Urothelium cell line (cell line): ENCODE measurements at regions not wholly inside any gene's neighbourhood (a gene's known extent, or its start where the extent isn't known, plus 50 kb on each side); places are given as distances from the start of the nearest gene placed in this dataset.

Source experiments
- DNase-seq: peaks from one replicate; pipeline ENCODE4 v3.0.0; 2011; ENCODE audit warnings: low spot score, mixed read lengths
- FAIRE-seq: peaks from 2 replicates; lab custom pipeline; 2011; peaks lifted over from hg19 to GRCh38; lab: Jason Lieb, UNC

DNA sequence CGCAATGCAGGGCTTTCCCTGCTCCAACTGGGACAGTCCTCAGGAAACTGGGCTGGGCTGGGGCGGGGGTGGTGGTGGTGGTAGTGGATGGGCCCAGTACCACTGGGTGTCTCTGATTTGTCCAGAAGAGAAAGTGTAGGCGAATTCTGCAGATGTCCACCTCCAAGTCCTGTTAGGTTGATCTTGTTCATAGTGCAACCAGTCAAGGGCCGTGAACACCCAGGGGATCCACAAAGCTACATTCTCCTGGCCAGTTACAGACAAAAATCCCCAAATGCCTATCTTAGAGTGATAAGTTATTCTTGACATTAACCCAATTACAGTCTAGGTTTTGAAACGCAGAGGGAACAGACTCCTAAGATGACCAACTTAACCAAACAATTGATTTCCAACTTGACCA lies 97.5 kb upstream of the SHB start:
- FAIRE-seq (no peak), DNase-seq (no peak)

DNA sequence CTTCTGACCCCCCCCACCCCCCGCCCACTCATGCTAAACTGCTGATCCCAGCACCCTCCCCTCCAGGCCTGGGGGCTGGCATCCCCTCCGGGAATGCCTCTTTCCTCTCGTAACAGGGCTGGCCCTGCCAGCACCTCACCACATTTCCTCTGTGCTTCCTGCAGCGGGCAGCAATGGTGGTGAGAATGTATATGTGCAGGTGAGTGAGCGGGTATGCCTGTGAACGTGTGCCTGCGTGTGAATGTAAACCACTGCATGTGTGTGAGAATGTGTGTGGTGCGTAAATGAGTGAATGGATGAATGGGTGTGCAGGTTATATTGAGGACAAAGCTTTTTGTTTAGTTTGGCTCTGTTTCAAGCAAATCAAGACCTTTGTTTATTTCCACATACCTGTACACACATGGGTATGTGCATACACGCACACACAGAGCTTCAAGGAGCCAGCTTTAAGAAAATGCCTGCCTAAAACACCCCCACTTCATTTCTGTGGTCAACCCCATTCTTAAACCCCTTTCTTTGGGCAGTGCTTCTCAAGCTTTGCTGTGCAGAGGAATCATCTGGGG lies 95.7 kb upstream of the SHB start:
- FAIRE-seq: no peak
- DNase-seq: no peak

DNA sequence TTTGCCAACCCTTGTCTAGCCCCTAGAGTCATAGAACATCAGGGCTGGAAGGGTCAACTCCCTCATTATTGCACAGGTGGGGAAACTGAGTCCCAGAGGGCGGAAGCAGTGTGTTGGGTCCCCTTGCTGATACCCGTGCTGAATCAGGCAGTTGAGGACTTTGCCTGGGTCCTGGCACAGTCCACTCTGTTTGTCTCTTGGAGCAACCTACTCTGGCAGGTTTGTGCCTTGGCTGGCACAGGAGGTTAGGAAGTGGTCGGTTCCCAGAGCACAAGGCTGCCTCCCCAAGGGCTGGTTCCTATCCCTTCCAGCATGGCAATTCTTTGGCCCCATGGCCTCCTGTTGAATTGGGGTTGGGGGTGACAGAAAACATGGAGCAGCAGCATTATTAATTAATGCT lies 94.5 kb upstream of the SHB start:
- FAIRE-seq (no peak), DNase-seq (no peak)

DNA sequence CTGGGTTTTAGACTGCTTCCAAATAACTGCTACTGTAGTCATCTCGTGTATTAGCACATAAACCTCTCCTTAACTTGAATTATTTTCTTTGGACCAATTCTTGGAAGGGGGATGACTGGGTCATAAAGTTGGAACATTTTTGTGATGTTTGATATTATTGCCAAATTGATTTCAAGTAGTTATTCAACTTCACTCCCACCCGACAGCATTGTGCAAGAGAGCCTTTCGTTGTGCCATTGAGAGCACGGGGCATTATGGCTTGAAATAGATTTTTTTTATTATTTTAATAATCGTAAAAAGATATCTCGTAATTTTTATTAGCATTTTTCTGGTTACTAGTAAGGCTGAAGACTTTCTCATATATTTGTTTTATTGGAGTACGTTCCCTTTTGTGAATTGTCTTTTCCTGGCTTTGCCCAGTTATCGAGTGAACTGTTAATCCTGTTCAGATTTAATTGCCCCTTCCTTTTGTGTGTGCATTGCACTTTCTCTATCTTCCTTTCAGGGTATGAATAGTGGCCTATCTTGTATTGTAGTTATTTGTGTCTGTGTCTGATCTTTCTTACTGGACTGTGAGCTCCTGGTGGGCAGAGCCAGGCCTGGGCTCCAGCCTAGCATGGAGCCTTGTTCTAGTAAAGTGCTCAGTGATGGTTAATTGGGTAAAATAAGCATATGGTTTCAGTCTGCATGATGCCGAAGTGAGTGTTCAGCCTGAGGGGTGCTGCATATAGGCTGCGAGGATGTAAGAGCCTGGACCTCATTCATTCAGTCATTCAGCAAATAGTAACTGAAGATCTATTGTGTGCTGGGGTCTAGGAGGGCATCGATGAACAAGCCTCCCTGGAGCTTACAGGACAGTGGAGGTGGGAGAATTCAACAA lies 93.5 kb upstream of the SHB start:
- FAIRE-seq (no peak), DNase-seq (no peak)

DNA sequence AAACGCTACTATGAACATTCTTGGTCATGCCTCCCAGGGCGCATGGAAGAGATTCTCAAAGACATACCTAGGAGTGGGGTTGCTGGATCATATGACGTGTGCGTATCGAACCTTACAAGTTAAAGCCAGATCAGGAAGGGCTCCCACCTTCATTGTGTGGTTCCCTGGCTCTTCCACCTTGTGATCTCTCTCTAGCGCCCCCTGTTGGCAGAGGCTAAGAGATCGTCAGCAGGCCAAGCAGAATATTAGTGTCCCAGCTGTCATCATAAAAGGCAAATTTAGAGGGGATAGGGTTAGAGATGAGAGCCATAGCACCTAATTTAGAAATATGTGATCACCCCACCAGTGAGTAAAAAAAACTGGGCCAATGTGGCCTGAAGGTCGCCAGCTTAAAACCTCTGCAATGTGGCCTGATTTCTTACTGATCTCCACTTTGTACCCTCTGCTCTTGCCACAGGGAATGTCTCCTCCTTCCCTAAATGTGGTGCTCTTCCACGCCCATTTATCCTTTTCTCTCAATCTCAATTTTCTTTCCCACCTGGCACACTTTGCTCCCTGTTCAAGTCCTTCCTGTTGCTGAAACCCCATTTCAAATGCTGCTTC lies 91.7 kb upstream of the SHB start:
- peak; percentile 72 for DNase-seq
- FAIRE-seq: peak; percentile 23

DNA sequence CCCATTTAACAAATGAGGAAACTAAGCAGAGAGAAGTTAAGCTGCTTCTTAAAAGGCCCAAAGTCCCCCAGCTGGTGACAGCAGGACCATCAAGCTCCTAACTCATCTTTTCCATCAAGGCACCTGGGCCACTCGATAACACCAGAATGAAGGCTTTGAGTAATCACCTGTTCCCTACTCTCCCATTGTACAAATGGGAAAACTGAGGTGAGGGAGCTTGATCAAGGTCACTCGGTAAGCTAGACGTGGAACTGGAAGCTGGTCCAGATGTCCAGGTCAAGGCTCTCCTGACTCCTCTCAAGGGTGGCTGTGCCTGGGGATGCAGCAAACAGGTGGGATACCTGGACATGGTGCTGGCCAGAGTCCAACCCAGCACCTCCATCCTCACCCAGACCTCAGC lies 90.6 kb upstream of the SHB start:
- FAIRE-seq: no peak

DNA sequence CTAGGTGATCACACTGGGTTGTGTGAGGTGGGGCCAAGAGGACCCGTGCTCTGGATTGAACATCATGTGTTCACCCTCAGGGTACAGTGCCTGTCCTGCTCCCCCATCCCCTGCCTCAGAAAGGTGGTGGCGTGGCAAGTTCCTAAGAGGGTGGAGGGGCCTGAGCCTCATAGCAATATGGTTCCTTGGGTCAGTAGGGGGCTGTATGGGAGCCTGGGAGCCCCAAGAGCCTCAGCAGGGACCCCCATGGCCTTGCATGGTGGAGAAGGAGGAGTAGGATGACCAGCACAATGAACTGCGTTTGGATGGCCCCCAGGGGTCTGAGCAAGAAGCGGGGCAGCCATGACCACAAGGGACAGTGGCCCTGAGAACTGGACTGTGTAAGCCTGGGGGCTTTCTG lies 89.6 kb upstream of the SHB start:
- FAIRE-seq: no peak
- no peak for DNase-seq

More for the DNA sequence above, 90.6 kb upstream of the SHB start:
- DNase-seq: no peak

DNA sequence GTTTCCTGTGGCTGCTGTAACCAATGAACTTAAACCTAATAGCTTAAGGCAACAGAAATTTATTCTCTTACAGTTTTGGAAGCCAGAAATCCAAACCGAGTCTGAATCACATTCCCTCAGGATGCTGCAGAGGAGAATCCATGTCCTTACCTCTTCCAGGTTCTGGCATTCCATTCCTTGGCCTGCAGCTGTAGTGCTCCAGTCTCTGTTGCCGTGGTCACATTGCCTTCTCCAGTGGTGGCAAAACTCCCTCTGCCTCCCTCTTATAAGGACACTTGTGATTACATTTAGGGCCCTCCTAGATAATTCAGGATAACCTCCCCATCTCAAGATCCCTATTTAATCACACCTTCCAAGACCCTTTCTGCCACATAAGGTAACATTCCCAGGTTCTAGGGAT lies 88.7 kb upstream of the SHB start:
- no peak for FAIRE-seq
- DNase-seq: no peak

DNA sequence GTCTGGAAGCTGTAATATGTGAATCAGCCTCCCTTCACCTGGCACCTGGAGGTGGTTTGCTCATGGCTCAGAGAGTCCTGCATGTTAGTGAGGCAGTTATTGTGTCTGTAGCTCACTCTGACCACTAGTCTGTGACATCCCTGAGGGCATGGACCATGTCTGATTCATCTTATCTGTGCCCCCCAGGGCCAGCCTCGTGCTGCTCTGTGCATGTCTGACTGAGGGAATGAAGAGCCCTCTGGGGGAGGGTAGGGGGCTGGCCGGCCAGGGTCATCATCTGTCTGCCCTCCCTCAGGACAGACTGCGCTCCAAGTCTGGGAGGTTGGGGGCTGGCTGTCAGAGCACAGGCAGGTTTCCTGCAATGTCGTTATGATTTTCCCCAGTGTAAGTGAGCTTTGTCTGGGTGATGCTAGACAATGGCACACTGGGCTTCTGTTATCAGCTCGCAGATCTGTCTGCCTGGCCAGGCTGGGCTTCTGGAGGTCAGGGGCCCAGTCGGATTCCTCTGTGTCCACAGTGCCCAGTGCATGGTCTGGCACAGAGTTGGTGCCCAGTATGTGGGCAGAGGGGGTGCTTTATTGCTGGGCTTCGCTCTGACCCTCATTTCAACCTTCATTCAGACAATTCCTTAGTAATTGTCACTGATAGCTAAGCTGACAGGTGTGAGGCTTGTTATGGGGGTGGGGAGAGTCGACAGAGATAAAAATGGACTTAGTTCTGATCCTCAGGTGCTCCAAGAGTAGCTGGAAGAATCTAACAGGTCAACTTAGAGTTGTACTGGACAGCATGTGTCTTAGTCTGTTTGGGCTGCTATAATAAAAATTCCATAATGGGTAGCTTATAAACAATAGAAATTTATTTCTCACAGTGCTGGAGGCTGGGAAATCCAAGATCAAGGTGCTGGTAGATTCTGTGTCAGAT lies 85.7 kb upstream of the SHB start:
- FAIRE-seq (no peak), DNase-seq (no peak)

DNA sequence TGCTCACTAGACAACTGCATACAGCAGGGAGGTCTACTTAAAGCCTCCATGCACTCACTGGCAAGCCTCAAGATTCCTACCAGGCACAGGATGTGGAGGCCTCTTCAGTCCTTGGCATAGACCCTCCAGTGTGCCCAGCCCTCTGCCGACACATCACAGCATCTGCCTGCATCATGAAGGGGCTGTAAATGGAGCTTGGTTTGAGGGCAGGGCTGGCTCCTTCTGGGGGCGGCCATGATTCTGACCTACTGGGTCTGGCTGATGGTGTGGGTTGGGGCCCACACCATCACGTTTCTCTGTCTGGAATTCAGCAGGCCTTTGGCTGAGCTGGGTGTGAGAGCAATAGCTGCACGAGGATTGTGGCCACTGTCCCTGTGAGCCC lies 84.9 kb upstream of the SHB start:
- FAIRE-seq (no peak), DNase-seq (no peak)

DNA sequence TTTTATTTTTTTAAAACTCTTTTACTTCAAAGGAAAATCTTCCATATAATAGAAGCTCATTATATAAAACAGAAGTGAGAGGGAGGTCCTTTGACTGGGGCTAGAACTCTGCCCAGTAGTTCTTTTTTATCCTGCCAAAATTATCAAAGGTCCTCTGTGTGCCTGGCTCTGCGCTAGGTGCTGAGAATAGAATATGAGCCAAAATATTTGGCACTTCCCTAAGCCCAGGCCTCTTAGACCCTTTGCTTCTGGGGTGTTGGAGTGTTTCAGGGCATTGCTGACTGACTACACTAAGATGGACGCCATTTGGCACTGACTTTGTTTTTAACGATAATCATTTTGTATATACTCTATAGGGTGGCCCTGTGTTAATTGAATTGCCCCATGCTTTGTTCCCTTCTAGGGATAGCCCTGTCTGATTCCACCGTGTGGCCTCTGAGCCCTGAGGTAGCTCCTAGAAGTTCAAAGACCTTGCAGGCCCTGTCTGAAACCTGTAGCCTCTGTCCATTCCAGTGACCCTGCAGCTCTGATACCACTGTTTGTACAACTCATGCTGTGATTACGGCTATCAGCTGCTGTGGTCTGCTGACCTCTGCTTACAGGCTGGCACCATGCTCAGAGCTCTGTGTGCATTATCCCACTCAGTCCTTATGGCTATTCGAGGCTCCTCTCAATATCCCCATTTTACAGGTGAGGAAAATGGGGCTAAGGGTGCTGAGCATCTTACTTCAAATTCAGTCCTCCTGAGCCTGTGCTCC lies 84.3 kb upstream of the SHB start:
- no peak for FAIRE-seq
- no peak for DNase-seq

DNA sequence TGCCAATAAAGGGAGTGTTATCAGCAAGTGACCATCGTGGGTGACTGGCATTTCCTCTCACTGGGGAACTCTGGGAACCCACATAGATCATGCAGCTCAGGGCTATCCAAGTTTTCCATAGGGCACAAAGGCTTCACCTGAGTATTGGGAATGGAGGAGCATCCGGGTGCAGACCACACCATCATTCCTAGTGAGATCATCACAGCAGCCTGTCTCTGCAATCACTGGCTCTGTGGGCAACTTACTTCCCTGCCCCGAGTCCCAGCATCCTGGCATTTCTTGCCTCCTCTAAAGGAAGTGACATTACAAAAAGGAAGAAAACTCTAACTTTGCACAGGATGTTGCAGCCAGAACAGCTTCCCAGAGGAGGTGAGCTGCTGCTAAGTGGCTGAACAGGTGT lies 80.6 kb upstream of the SHB start:
- no peak for DNase-seq
- FAIRE-seq: no peak

DNA sequence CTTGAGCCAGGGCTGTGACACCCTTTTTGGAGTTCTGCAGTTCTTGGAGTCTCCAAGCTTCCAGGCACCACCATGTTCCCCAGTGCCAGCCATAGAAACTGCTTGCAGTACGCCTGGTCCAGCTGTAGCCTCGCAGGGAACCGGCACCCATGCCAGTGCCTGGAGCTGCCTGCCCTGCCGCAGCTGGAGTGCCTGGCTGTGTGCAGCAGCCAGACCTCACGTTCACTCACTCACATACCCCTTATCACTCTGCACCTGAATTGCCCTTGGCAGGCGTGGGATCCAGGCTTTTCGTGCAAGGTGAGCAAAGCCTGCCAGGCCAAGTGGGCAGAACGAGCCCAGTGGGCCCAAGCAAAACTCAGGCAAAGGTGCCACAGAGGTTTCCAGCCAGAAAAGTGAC lies 77.8 kb upstream of the SHB start:
- FAIRE-seq (no peak), DNase-seq (no peak)

DNA sequence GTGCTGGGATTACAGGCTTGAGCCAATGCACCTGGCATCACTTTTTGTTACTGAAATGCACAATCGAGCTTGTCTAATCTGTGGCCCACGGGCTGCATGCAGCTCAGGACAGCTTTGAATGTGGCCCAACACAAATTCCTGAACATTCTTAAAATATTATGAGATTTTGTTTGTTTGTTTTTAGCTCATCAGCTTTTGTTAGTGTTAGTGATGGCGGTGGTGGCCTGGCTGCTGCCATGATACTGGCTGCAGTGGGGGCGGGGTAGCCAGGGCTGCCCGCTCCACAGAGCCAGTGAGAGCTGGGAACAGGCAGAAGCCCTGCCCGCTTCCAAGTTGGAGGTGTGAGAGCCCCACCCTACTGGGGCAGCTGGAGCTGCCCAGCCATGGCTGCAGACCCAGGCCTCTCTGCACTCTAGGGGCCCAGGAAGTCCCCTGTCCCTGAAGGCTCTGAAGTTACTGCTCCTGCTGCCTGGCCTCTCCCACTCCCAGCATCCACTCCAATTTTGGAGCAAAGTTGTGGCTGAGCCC lies 76.6 kb upstream of the SHB start:
- DNase-seq (no peak), FAIRE-seq (no peak)

DNA sequence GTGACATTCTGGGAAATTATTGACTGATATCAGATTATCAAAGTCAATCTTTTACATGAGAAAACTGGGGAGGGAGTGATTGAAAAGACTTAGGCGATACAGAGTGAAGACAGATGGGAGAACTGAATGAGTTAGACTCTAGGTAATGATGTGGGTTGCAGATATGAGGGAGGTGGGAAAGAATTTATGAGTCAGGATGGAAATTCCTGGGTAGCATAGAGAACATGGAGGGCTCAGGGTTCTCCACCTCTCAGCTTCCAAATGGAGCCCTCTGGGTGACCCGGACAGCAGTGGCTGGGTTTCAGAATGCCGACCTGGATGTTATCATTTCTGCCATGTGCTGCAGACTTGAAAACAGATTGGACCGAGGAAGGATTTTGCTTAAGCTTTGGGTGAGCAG lies 75.4 kb upstream of the SHB start:
- FAIRE-seq: no peak
- DNase-seq: peak; percentile 67

DNA sequence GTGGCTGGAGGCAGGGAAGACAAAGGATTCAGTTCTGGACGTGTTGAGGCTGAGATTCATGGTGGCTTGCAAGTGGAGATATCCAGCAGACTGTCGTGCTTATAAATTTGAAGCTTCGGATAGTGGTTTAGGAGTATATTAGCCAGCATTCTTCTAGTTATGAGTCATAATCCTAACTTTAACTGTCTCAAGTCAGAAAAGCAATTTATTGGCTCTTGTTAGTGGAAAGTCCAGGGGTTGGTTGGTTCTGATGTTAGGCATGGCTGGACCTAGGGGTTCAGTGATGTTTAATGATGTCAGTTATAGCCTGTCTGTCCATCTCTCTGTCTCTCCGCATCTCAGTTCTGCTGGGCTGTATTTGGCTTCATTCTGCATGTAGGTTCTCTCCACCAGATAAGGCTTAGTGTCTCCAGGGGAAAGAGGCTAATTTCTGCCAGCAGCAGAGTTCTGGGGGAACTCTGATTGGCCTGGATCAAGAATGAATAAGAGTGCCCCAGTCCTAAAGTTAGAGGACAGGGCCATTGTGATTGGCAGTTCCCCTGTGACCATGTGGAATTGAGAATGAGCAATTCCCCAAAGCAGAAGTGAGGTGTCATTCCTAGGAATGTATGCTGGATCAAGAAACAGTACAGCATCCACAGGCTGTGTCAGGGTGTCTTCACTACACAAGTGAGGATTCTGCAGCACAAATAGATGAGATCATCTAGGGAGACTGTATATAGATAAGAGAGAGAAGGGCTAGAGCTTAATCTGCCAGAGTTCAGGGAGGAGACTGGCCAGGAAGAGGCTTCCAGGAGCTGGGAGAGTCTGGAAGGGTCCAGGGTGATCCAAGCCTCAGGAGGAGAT lies 72.9 kb upstream of the SHB start:
- FAIRE-seq (no peak), DNase-seq (peak; percentile 72)

DNA sequence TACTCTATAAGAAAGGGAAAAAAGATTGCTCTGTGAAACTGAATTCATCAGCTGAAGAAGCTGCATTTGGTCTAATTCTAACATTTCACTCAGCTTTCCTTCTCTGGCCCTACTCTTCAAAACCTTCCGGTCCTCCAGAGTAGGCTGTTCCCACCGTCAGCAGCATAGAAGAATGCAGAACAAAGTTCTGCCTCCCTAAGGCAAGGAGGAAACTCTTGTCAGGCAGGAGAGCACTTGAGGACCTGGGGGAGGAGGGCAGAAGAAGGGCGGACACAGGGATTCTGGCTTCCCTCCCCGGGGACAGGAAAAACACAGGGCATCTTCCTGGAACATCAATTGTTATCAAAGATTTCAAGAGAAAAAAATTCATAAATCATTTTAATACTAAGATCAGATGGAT lies 69.2 kb upstream of the SHB start:
- DNase-seq: no peak
- no peak for FAIRE-seq

DNA sequence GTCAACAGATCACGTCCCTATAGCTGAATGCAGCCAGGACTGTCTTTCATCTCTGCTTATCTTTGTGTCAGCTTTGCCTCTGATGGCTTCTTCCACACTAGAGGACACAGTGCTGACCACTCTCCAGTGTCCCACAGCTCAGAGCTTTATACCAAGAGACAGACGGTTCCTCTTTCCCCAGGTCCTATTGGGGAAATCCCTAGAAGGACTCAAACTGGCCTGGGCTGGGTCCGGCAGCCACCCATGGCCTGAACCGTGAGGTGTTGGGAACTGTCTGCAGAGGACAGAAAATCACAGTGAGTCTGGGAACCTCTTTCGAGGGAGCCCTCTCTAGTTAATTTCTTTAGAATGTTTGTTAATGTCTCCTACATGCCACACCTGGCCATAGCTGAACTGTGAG lies 68.3 kb upstream of the SHB start:
- DNase-seq: no peak
- FAIRE-seq: no peak

DNA sequence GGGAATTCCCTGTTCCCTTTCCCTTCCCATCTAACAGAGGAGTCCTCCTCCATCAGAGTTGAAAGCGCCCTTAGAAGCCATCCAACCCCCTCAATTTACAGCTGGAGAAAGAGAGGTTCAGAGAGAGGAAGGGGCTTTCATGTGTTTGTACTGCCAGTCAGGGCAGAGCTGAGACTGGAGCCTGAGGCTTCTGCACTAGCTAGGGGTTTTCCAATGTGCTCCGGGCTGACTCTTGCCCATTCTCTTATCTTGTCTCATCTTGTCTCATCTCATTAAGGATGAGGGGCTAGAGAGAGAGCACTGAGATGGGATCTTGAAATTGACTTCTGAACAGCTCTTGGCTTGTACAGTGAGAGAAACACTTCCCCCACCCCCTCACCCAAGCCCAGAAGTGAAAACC lies 67.4 kb upstream of the SHB start:
- no peak for FAIRE-seq
- no peak for DNase-seq
